CD14-positive monocyte (primary cell): ENCODE measurements at regions not wholly inside any gene's neighbourhood (a gene's known extent, or its start where the extent isn't known, plus 50 kb on each side); places are given as distances from the start of the nearest gene placed in this dataset.

Experiments used
- DNase-seq, 3 donors: peaks; one replicate each; pipeline ENCODE4 v3.0.0-alpha.2; 2011 to 2022
- H2AFZ ChIP-seq: 2 replicates; pipeline ENCODE4 v1.6.0; 2012; ENCODE audit warnings: mild to moderate bottlenecking, low read depth, low read length, inconsistent platforms; ENCODE audit not compliant: insufficient read depth, poor library complexity, severe bottlenecking
- H3K27ac ChIP-seq, 2 donors: 1 replicate in 1 of 2; 2 replicates in 1 of 2; pipeline ENCODE4 v1.5.1; 2012 to 2013; ENCODE audit warnings: low read length in 2 of 2, control low read depth in 1 of 2, inconsistent platforms in 1 of 2, low read depth in 1 of 2, mild to moderate bottlenecking in 1 of 2
- H3K27me3 ChIP-seq, 2 donors: one replicate each; pipeline versions ENCODE4 v1.6.0 to v1.6.1; 2011 to 2013; ENCODE audit warnings: low read length in 2 of 2; ENCODE audit not compliant: control insufficient read depth in 2 of 2, insufficient read depth in 2 of 2
- H3K36me3 ChIP-seq, 2 donors: replicated peaks in 1 of 2; 1 replicate in 1 of 2; 2 replicates in 1 of 2; pipeline versions ENCODE4 v1.5.1 to v1.6.1; 2012 to 2013; ENCODE audit warnings: low read length in 2 of 2, control low read depth in 1 of 2, inconsistent platforms in 1 of 2, mild to moderate bottlenecking in 1 of 2; ENCODE audit not compliant: insufficient read depth in 2 of 2, control insufficient read depth in 1 of 2
- H3K4me1 ChIP-seq, 2 donors: 1 replicate in 1 of 2; 2 replicates in 1 of 2; pipeline versions ENCODE4 v1.5.1 to v1.6.1; 2012 to 2013; ENCODE audit warnings: low read length in 2 of 2, control low read depth in 1 of 2, inconsistent platforms in 1 of 2, mild to moderate bottlenecking in 1 of 2, moderate library complexity in 1 of 2; ENCODE audit not compliant: insufficient read depth in 2 of 2, control insufficient read depth in 1 of 2
- H3K4me2 ChIP-seq: replicated peaks from 2 replicates; pipeline ENCODE3; 2012; ENCODE audit warnings: low read length, moderate library complexity, mild to moderate bottlenecking; ENCODE audit not compliant: poor library complexity, severe bottlenecking; ENCODE audit errors: extremely low read depth
- H3K4me3 ChIP-seq, 3 experiments: fragments of 200-600 bp in 1 of 3; sonication (generic) in 1 of 3; replicated peaks in 1 of 3; 1 replicate in 2 of 3; 2 replicates in 1 of 3; pipeline ENCODE4 v1.5.1; 2011 to 2013; ENCODE audit warnings: low read length in 3 of 3, mild to moderate bottlenecking in 3 of 3, control low read depth in 2 of 3, low read depth in 2 of 3, inconsistent platforms in 1 of 3, moderate library complexity in 1 of 3
- H3K79me2 ChIP-seq: 2 replicates; pipeline ENCODE4 v1.6.0; 2012; ENCODE audit warnings: mild to moderate bottlenecking, control low read depth, inconsistent platforms, low read length, moderate library complexity; ENCODE audit not compliant: insufficient read depth
- H3K9ac ChIP-seq: 2 replicates; pipeline ENCODE4 v1.6.0; 2017; ENCODE audit warnings: low read length, mild to moderate bottlenecking; ENCODE audit not compliant: insufficient read depth, poor library complexity, severe bottlenecking
- H3K9me3 ChIP-seq, 2 donors: replicated peaks in 1 of 2; 1 replicate in 1 of 2; 2 replicates in 1 of 2; pipeline versions ENCODE4 v1.5.1 to v1.6.1; 2012 to 2013; ENCODE audit warnings: low read length in 2 of 2, control low read depth in 1 of 2; ENCODE audit not compliant: control insufficient read depth in 1 of 2, insufficient read depth in 1 of 2
- H4K20me1 ChIP-seq: 2 replicates; pipeline ENCODE4 v1.6.0; 2012; ENCODE audit warnings: mild to moderate bottlenecking, low read length, control low read depth, moderate library complexity; ENCODE audit not compliant: insufficient read depth
- H3K27ac Mint-ChIP-seq, 7 donors: one replicate each; pipeline ENCODE4 v1.8.0; 2020; ENCODE audit warnings: mild to moderate bottlenecking in 7 of 7, mixed read lengths in 7 of 7, moderate library complexity in 6 of 7, inconsistent platforms in 2 of 7
- H3K27me3 Mint-ChIP-seq, 3 donors: one replicate each; pipeline ENCODE4 v1.8.0; 2021 to 2022; ENCODE audit warnings: low read depth in 3 of 3, mild to moderate bottlenecking in 3 of 3, mixed read lengths in 3 of 3, moderate library complexity in 3 of 3, inconsistent platforms in 1 of 3
- H3K36me3 Mint-ChIP-seq, 2 donors: one replicate each; pipeline ENCODE4 v1.8.0; 2020; ENCODE audit warnings: mixed read lengths in 2 of 2, inconsistent platforms in 1 of 2, mild to moderate bottlenecking in 1 of 2
- H3K4me1 Mint-ChIP-seq: one replicate; pipeline ENCODE4 v1.8.0; 2020; ENCODE audit warnings: mild to moderate bottlenecking, mixed read lengths
- H3K4me3 Mint-ChIP-seq, 2 donors: one replicate each; pipeline ENCODE4 v1.8.0; 2020; ENCODE audit warnings: mild to moderate bottlenecking in 2 of 2, mixed read lengths in 2 of 2, moderate library complexity in 1 of 2
- H3K9me3 Mint-ChIP-seq, 7 donors: one replicate each; pipeline ENCODE4 v1.8.0; 2020 to 2022; ENCODE audit warnings: mixed read lengths in 7 of 7, mild to moderate bottlenecking in 6 of 7, moderate library complexity in 6 of 7, inconsistent platforms in 2 of 7
- WGBS: methylation state at CpG from one replicate; pipeline ENCODE4 v1.1.5; 2013; ENCODE audit warnings: missing lambda C conversion rate; ENCODE audit not compliant: insufficient coverage; 5-methylcytosine and 5-hydroxymethylcytosine counted together
- intact Hi-C, 2 donors: fragments of 100-400 bp; cut with micrococcal nuclease; formaldehyde crosslinking; loops; one replicate each; pipeline versions ENCODE4 v1.15.0 to v1.15.1; 2023
- TF ChIP-seq, protein P1 (sequence below): fragments of 200-600 bp; IDR thresholded peaks from one replicate; pipeline ENCODE4 v1.8.0; 2022; ENCODE audit warnings: antibody characterized with exemption, mild to moderate bottlenecking

DNA sequence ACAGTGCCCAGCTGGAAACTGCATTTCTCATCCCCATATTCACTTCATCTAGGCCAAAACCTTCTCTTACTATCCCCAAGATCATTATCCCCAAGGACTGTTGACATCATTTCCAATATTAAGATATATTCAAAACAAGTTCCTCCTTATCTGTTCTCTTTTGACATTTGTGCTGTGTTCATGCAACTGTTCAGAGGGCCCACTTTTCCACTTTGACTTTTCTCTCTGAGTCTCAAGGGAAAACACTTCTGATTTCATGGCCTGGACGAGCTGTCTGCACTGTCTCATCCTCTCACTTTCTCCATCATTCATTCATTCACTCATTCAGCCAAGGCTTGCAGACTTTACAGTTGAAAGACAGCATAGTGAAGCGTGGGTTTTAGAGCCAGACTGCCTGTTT, 173.7 kb upstream of the DAPK1 start:
- no peak overlapping the region for H3K4me3 ChIP-seq
- H3K36me3 Mint-ChIP-seq = no peaks in the 10 kb centered on the region
- H3K4me1 ChIP-seq = peaks cover 7% of the 10 kb centered on the region in 2 donors
- no peaks in the 10 kb centered on the region for H3K27me3 ChIP-seq
- H3K27me3 Mint-ChIP-seq = peaks cover 2 to 18% (median 5%) of the 10 kb centered on the region in 3 donors
- H3K9ac ChIP-seq = no peak overlapping the region
- no peak overlapping the region for H3K27ac ChIP-seq
- H3K27ac Mint-ChIP-seq = no peak overlapping the region
- H3K4me2 ChIP-seq = no peak overlapping the region
- H3K9me3 ChIP-seq = peaks cover 0 to 3% of the 10 kb centered on the region in 2 donors
- DNase-seq = no peak
- peaks cover 4 to 13% (median 7%) of the 10 kb centered on the region in 7 donors for H3K9me3 Mint-ChIP-seq
- H4K20me1 ChIP-seq = no peaks in the 10 kb centered on the region
- no peaks in the 10 kb centered on the region for H3K79me2 ChIP-seq
- no peak overlapping the region for H3K4me3 Mint-ChIP-seq
- peaks cover 14% of the 10 kb centered on the region for H3K4me1 Mint-ChIP-seq
- H3K36me3 ChIP-seq = no peaks in the 10 kb centered on the region
- 75% methylated on average over 1 of the region's 2 CpGs for WGBS
- H2AFZ ChIP-seq = no peak overlapping the region
- TF ChIP-seq, protein P1, sequence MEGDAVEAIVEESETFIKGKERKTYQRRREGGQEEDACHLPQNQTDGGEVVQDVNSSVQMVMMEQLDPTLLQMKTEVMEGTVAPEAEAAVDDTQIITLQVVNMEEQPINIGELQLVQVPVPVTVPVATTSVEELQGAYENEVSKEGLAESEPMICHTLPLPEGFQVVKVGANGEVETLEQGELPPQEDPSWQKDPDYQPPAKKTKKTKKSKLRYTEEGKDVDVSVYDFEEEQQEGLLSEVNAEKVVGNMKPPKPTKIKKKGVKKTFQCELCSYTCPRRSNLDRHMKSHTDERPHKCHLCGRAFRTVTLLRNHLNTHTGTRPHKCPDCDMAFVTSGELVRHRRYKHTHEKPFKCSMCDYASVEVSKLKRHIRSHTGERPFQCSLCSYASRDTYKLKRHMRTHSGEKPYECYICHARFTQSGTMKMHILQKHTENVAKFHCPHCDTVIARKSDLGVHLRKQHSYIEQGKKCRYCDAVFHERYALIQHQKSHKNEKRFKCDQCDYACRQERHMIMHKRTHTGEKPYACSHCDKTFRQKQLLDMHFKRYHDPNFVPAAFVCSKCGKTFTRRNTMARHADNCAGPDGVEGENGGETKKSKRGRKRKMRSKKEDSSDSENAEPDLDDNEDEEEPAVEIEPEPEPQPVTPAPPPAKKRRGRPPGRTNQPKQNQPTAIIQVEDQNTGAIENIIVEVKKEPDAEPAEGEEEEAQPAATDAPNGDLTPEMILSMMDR = no peak
- intact Hi-C loops = loop anchor here (2.0 to 10.0 kb wide), 5 partner anchors 687 to 1122 kb away; no protein-coding TSS in a partner anchor

DNA sequence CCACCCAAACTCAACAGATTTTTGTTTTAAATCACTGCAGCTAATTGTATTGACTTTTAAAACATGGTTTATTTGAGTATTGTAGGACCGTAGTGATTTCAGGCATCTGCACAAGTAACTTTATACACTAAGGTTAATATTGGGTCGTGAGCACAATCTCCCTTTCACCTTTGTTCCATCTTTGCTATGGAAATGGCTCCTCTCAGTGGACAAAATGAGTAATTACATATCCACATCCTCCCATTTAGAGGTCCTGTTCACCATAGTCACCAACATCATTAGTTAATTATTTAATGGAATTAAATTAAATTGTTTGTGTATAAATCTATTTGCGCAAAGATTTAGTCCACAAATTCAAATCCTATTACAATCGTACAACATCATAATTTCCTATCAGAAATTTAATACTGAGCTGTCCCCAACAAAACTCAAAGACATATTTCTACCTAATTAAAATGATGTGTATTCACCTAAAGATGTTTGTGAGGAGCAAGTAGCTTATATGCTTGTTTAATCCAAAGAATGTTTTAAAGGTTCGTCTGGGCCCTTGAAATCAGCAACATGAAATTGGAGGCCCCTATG, 173.0 kb upstream of the DAPK1 start:
- H3K27ac Mint-ChIP-seq = no peak overlapping the region
- Histone ChIP-seq H3K79me2 (no peaks in the 10 kb centered on the region), H4K20me1 (no peaks in the 10 kb centered on the region), H3K27ac (no peak overlapping the region), H3K27me3 (no peaks in the 10 kb centered on the region), H3K4me1 (peaks cover 7% of the 10 kb centered on the region in 2 donors), H3K4me2 (no peak overlapping the region), H3K9ac (no peak overlapping the region), H3K4me3 (no peak overlapping the region), H3K36me3 (no peaks in the 10 kb centered on the region), H3K9me3 (peaks cover 0 to 3% of the 10 kb centered on the region in 2 donors), H2AFZ (no peak overlapping the region)
- TF ChIP-seq, protein P1 = peak; percentile 94
- peaks cover 14% of the 10 kb centered on the region for H3K4me1 Mint-ChIP-seq
- no peaks in the 10 kb centered on the region for H3K36me3 Mint-ChIP-seq
- DNase-seq = peak; percentile 34 to 49 (median 39)
- H3K27me3 Mint-ChIP-seq = peaks cover 2 to 21% (median 3%) of the 10 kb centered on the region in 3 donors
- H3K9me3 Mint-ChIP-seq = peaks cover 4 to 16% (median 8%) of the 10 kb centered on the region in 7 donors
- H3K4me3 Mint-ChIP-seq = no peak overlapping the region
- no CpG with 5 or more reads among the region's 5 CpGs for WGBS
- intact Hi-C loops = loop anchor here (2.0 to 10.0 kb wide), 5 partner anchors 687 to 1122 kb away; no protein-coding TSS in a partner anchor
